K562 (cell line): ENCODE measurements at regions not wholly inside any gene's neighbourhood (a gene's known extent, or its start where the extent isn't known, plus 50 kb on each side); places are given as distances from the start of the nearest gene placed in this dataset.

Experiments used
- ATF3 ChIP-seq, 2 experiments: fragments of 450-650 bp in 1 of 2; sonication (generic) in 1 of 2; formaldehyde crosslinking in 1 of 2; IDR thresholded peaks in 1 of 2; conservative IDR thresholded peaks in 1 of 2; 2 replicates each; pipeline versions ENCODE4 v1.6.1 to v1.8.1; 2016 to 2023; ENCODE audit warnings: mild to moderate bottlenecking in 2 of 2, moderate library complexity in 2 of 2, inconsistent platforms in 1 of 2, missing genetic modification reagents in 1 of 2
- ELF1 ChIP-seq: fragments of 200-800 bp; sonication (Bioruptor generic); IDR thresholded peaks from 2 replicates; pipeline ENCODE4 v1.6.1; 2016; ENCODE audit warnings: missing genetic modification characterization, missing compliant biosample characterization
- RBFOX2 ChIP-seq: fragments of 200-400 bp; formaldehyde crosslinking; IDR thresholded peaks from 2 replicates; pipeline ENCODE4 v1.6.1; 2017; ENCODE audit warnings: low read depth, mild to moderate bottlenecking, low read length, moderate library complexity
- ZBTB33 ChIP-seq: sonication (generic); formaldehyde crosslinking; IDR thresholded peaks from 2 replicates; pipeline ENCODE4 v1.8.1; 2023; ENCODE audit warnings: mild to moderate bottlenecking, missing genetic modification reagents

GRCh38 chr15:45903283-45903682 is 268.5 kb downstream of the SQOR start:
- TF ChIP-seq ZBTB33: no peak
- no peak for TF ChIP-seq RBFOX2
- no peak for TF ChIP-seq ELF1
- TF ChIP-seq ATF3 (IDR thresholded peaks at IDR 0.05): no peak
- TF ChIP-seq ATF3 (CRISPR knock-in tag; conservative IDR thresholded peaks at IDR 0.05): no peak
